Heart left ventricle (tissue), 13 donors: ENCODE measurements at regions not wholly inside any gene's neighbourhood (a gene's known extent, or its start where the extent isn't known, plus 50 kb on each side); places are given as distances from the start of the nearest gene placed in this dataset.

ENCODE experiments used
- POLR2A ChIP-seq, 2 donors: fragments of 450-650 bp; IDR thresholded peaks; one replicate each; pipeline ENCODE4 v1.6.1; 2017; ENCODE audit warnings: antibody characterized with exemption in 2 of 2, mild to moderate bottlenecking in 2 of 2, moderate library complexity in 2 of 2
- TF ChIP-seq, protein P1 (sequence below), 12 donors: fragments of 200-600 bp; sonication (generic) in 4 of 12; IDR thresholded peaks; one replicate each; pipeline versions ENCODE4 v1.5.0 to v1.8.0; 2018 to 2022; ENCODE audit warnings: antibody characterized with exemption in 12 of 12, mild to moderate bottlenecking in 5 of 12
- donor health status: ischemic (EF 13 %, LVEDD 7.1; RV severe dilation, severe dysfunction).
- donor health status: DM: no; HTN: yes; CAD: no.
- donor health status: DM: no; HTN: no; CAD: no.
- donor health status: ischemic (EF 25% LVEDD 6.9; RV normal size, moderate dysfunction).
- donor health status: ischemic (EF 25% LVEDD 5.7; RV mildly dilated, moderate dysfunction).
- donor health status: ischemic (EF 35%, LVEDD 5.7; RV mildly dilated, moderate dysfunction).
- donor health status: nonischemic (EF 11% LVEDD 7.7; RV severe dilation, severe dysfunction).
- donor health status: DM: yes; HTN: yes; CAD: no.
- donor health status: PGD.
- donor health status: ischemic (EF 29% LVEDD 5.4; RV normal size, mild dysfunction).
- donor health status: nonischemic (EF 23%, LVEDD 6.1; RV moderate dilation, normal function).

DNA sequence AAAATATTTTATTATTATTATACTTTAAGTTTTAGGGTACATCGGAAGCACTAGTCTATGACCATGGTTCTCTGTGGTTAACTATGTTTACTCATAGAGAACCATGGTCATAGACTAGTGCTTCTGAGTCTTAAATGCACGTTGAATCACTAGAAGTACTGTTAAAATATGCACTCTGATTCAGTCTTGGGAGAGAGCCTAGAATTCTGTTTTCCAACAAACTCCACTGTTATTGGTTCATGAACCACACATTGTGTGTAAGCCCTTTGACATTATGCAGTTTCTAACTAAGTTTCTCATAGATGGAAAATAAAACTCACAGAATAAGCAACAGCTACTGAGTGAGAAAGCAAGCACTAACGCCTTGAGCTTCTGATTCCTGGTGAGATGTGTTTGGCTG lies 1120.6 kb downstream of the SORCS1 start:
- TF ChIP-seq, protein P1, sequence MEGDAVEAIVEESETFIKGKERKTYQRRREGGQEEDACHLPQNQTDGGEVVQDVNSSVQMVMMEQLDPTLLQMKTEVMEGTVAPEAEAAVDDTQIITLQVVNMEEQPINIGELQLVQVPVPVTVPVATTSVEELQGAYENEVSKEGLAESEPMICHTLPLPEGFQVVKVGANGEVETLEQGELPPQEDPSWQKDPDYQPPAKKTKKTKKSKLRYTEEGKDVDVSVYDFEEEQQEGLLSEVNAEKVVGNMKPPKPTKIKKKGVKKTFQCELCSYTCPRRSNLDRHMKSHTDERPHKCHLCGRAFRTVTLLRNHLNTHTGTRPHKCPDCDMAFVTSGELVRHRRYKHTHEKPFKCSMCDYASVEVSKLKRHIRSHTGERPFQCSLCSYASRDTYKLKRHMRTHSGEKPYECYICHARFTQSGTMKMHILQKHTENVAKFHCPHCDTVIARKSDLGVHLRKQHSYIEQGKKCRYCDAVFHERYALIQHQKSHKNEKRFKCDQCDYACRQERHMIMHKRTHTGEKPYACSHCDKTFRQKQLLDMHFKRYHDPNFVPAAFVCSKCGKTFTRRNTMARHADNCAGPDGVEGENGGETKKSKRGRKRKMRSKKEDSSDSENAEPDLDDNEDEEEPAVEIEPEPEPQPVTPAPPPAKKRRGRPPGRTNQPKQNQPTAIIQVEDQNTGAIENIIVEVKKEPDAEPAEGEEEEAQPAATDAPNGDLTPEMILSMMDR (IDR thresholded peaks at IDR 0.05): no peak
- TF ChIP-seq POLR2A (IDR thresholded peaks at IDR 0.05): no peak
